Rectal smooth muscle tissue (tissue), 1 donor: ENCODE measurements at regions not wholly inside any gene's neighbourhood (a gene's known extent, or its start where the extent isn't known, plus 50 kb on each side); places are given as distances from the start of the nearest gene placed in this dataset.

Source experiments
- H3K27ac ChIP-seq: one replicate; pipeline ENCODE4 v1.7.0; 2013; ENCODE audit warnings: low read depth, low read length, inconsistent platforms
- H3K27me3 ChIP-seq: one replicate; pipeline ENCODE4 v1.7.0; 2013; ENCODE audit warnings: low read length; ENCODE audit not compliant: control insufficient read depth, insufficient read depth
- H3K36me3 ChIP-seq: one replicate; pipeline ENCODE4 v1.7.0; 2013; ENCODE audit warnings: low read length; ENCODE audit not compliant: control insufficient read depth, insufficient read depth
- H3K4me1 ChIP-seq: one replicate; pipeline ENCODE4 v1.7.0; 2013; ENCODE audit warnings: low read length; ENCODE audit not compliant: control insufficient read depth, insufficient read depth
- H3K4me3 ChIP-seq: one replicate; pipeline ENCODE4 v1.7.0; 2013; ENCODE audit warnings: low read length
- H3K9ac ChIP-seq: one replicate; pipeline ENCODE4 v1.7.0; 2013; ENCODE audit warnings: low read length

DNA sequence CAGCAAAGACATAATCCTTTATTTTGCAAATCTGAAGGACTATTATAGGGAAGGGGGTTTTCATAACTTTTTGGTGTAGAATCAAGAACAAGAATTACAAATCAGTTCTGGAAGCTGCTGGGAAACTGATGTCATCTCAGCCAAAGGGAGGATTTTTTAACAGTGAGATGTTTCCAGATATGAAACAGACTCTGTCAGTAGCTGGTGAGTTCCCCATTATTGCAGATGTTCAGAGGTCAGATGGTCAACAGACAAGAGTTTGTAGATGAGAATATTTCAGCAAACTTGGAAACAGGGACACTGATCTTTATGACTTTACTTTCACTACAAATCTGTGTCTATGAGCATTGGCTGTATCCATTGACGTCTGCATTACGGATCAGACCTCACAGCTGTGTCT is 71.9 kb upstream of the LPP start:
- H3K4me3 ChIP-seq, result no peak overlapping the region
- no peaks in the 10 kb centered on the region for H3K36me3 ChIP-seq
- H3K27me3 ChIP-seq, result no peaks in the 10 kb centered on the region
- H3K4me1 ChIP-seq, result peaks cover 2% of the 10 kb centered on the region
- H3K27ac ChIP-seq, result no peak overlapping the region
- H3K9ac ChIP-seq, result no peak overlapping the region

DNA sequence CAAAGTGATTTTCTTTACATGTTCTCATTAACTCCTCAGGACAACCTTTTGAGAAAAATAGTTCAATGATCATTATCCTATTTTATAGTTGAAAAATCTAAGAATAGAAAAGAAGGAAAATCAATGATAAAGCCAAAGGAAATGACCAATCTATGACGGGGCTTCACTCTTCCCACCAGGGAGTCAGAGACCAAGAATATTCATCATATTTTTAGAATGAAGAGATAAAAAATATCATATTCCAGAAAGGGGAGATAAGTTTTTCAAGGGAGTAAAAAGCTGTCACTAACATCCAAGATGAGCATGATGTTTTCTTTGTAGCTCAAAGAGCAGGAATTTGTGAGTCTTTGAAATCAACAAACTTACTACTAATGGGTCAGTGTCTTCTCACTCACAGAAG is 71.5 kb upstream of the LPP start:
- no peak overlapping the region for H3K4me3 ChIP-seq
- no peaks in the 10 kb centered on the region for H3K27me3 ChIP-seq
- no peak overlapping the region for H3K9ac ChIP-seq
- H3K27ac ChIP-seq, result no peak overlapping the region
- H3K36me3 ChIP-seq, result no peaks in the 10 kb centered on the region
- H3K4me1 ChIP-seq, result peaks cover 2% of the 10 kb centered on the region

DNA sequence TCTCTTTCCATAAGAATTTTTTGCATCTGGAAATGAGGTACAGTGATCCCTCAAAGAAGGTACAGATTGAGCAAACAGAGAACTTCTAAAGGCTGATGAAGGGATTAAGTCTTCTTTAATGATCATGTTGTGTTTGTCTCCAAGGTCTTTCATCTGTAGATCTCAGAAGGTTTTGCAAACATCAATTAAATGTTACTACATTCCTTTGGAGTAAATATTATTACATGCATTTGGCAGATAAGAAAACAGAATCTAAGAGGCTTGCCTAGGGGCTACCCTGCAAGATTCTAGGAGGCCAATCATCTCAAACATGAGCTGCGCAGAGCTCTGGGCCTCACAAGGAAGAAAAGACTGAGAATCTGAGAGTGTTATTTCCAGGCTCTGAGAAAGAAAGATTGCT is 70.9 kb upstream of the LPP start:
- Histone ChIP-seq H3K27me3 (no peaks in the 10 kb centered on the region), H3K4me3 (no peak overlapping the region), H3K27ac (no peak overlapping the region), H3K9ac (no peak overlapping the region), H3K4me1 (peaks cover 2% of the 10 kb centered on the region), H3K36me3 (no peaks in the 10 kb centered on the region)

DNA sequence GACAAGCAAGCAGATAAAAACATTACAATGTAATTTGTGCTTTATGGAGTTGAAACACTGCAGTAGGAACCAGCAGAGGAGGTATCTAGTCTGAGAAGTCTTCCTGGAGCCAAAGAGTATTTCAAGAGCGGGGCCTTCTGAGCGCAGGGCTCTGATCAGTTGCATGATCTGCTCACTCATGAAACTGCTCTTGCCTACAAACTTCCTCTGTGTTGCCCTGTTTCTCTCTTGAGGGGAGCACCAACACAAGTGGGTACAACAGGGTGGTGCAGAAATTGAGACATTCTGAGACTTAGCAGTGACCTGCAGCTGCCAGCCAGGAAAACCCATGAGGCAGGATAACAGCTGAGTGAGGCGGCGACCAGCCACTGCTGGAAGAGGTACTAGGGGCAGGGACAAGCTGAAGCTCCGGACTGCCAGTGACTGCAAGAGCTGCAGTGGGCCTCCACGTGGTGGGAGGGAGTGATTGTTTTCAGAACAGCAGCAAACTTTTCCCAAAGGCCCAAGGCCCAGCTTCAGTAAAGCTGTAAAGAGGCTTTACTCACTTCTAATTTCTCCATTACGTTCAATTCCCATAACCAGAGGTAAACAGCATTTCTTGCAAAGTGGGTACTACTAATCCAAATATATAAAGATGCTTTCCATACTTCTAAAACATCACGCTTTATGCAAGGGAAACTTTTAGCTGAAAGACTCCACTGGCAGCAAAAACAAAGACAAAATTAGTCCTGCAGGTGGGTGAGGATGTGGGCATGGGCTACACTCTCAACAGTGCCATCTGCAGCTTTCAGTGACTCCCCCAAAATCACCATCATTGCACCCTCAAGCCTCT is 69.0 kb upstream of the LPP start:
- H3K27me3 ChIP-seq, result no peaks in the 10 kb centered on the region
- H3K27ac ChIP-seq, result no peak overlapping the region
- no peaks in the 10 kb centered on the region for H3K36me3 ChIP-seq
- H3K9ac ChIP-seq, result no peak overlapping the region
- H3K4me3 ChIP-seq, result no peak overlapping the region
- peaks cover 2% of the 10 kb centered on the region for H3K4me1 ChIP-seq

GRCh38 chr3:188085584-188086560 is 68.1 kb upstream of the LPP start:
- Histone ChIP-seq H3K27me3 (no peaks in the 10 kb centered on the region), H3K27ac (no peak overlapping the region), H3K9ac (no peak overlapping the region), H3K4me1 (peaks cover 2% of the 10 kb centered on the region), H3K4me3 (no peak overlapping the region), H3K36me3 (no peaks in the 10 kb centered on the region)

GRCh38 chr3:188088948-188089685 is 64.8 kb upstream of the LPP start:
- H3K9ac ChIP-seq, result no peak overlapping the region
- H3K4me3 ChIP-seq, result no peak overlapping the region
- H3K36me3 ChIP-seq, result no peaks in the 10 kb centered on the region
- no peaks in the 10 kb centered on the region for H3K27me3 ChIP-seq
- no peak overlapping the region for H3K27ac ChIP-seq
- no peaks in the 10 kb centered on the region for H3K4me1 ChIP-seq

GRCh38 chr3:188090620-188091309 is 63.2 kb upstream of the LPP start:
- H3K27ac ChIP-seq, result no peak overlapping the region
- no peaks in the 10 kb centered on the region for H3K36me3 ChIP-seq
- H3K9ac ChIP-seq, result no peak overlapping the region
- H3K4me3 ChIP-seq, result no peak overlapping the region
- H3K4me1 ChIP-seq, result no peaks in the 10 kb centered on the region
- no peaks in the 10 kb centered on the region for H3K27me3 ChIP-seq

GRCh38 chr3:188091746-188092145 is 62.2 kb upstream of the LPP start:
- Histone ChIP-seq H3K27me3 (no peaks in the 10 kb centered on the region), H3K4me1 (no peaks in the 10 kb centered on the region), H3K4me3 (no peak overlapping the region), H3K9ac (no peak overlapping the region), H3K36me3 (no peaks in the 10 kb centered on the region), H3K27ac (no peak overlapping the region)

DNA sequence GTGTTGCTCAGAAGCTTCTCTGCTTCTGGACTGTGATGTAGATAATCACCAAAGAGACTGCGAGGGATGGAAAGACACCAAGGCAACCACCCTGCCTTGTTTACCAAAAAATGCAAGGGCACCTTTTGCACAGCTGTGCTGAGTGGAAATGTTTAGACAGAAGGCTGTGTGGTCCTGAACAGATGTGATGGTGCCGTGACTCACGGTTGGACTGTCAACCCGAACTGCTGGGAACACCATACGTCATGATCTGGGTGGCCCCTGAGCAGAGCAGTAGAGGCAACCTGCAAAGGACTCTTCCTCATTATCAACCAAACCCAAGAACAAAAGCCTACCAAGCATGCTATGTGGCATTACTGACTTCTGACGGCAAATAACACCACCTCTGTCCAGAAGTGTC is 61.3 kb upstream of the LPP start:
- no peaks in the 10 kb centered on the region for H3K36me3 ChIP-seq
- no peak overlapping the region for H3K4me3 ChIP-seq
- no peak overlapping the region for H3K27ac ChIP-seq
- H3K9ac ChIP-seq, result no peak overlapping the region
- H3K27me3 ChIP-seq, result no peaks in the 10 kb centered on the region
- no peaks in the 10 kb centered on the region for H3K4me1 ChIP-seq

GRCh38 chr3:188095431-188095830 is 58.5 kb upstream of the LPP start:
- Histone ChIP-seq H3K4me1 (no peaks in the 10 kb centered on the region), H3K36me3 (no peaks in the 10 kb centered on the region), H3K27ac (no peak overlapping the region), H3K9ac (no peak overlapping the region), H3K27me3 (no peaks in the 10 kb centered on the region), H3K4me3 (no peak overlapping the region)

GRCh38 chr3:188097791-188098190 is 56.2 kb upstream of the LPP start:
- Histone ChIP-seq H3K27me3 (no peaks in the 10 kb centered on the region), H3K4me1 (no peaks in the 10 kb centered on the region), H3K27ac (no peak overlapping the region), H3K4me3 (no peak overlapping the region), H3K9ac (no peak overlapping the region), H3K36me3 (no peaks in the 10 kb centered on the region)

DNA sequence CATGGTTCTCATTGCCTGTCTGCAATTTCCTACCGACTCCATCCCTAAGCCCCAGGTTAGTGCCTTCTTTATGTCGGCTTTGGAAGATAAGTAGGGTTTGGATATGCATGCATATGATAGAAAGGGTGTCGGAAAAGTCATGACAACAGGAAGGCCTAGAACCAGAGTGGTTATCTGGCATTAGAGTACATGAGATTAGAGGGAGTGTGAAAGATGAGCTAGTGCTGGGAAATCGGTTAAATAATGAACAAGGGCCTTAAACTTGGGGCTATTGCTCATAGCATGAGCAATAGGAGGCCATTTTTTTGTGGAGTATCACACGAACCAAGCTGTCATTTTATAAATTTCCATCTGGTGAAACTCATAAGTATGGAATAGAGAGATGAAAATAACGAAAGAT is 54.0 kb upstream of the LPP start:
- no peak overlapping the region for H3K4me3 ChIP-seq
- no peak overlapping the region for H3K9ac ChIP-seq
- H3K27ac ChIP-seq, result no peak overlapping the region
- H3K36me3 ChIP-seq, result no peaks in the 10 kb centered on the region
- no peaks in the 10 kb centered on the region for H3K4me1 ChIP-seq
- no peaks in the 10 kb centered on the region for H3K27me3 ChIP-seq
